ENCODE measurements at regions not wholly inside any gene's neighbourhood (a gene's known extent, or its start where the extent isn't known, plus 50 kb on each side); places are given as distances from the start of the nearest gene placed in this dataset.

DNA sequence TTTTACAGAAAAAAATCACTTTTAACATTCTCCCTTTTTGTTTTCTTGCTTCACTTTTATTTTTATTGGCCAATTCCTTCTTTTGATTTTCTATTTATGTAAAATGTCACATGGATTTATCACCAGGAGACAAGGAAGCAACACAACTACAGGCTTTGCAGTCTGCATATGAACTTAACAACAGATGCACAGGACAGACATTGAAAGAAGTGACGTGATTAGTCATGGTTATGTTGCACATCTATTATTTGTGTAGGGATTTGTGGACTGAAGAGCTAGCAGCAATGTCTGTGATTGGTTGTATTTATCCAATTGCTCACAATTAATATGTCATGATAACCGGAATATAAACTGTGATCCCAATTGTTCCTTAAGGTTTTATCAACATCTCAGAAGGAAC, 147.8 kb upstream of the KLF3 start:
- DNase-seq, result no peak
- Histone ChIP-seq H3K36me3 (no peaks in the 10 kb centered on the region), H3K27ac (no peak overlapping the region), H3K4me1 (peaks cover 0 to 11% (median 0%) of the 10 kb centered on the region in 9 donors), H3K27me3 (no peaks in the 10 kb centered on the region), H3K9me3 (no peaks in the 10 kb centered on the region), H3K4me3 (no peak overlapping the region)
- WGBS, 2 donors, result 41 to 47% methylated on average over 2 of the region's 2 CpGs
- TF ChIP-seq, protein P1, sequence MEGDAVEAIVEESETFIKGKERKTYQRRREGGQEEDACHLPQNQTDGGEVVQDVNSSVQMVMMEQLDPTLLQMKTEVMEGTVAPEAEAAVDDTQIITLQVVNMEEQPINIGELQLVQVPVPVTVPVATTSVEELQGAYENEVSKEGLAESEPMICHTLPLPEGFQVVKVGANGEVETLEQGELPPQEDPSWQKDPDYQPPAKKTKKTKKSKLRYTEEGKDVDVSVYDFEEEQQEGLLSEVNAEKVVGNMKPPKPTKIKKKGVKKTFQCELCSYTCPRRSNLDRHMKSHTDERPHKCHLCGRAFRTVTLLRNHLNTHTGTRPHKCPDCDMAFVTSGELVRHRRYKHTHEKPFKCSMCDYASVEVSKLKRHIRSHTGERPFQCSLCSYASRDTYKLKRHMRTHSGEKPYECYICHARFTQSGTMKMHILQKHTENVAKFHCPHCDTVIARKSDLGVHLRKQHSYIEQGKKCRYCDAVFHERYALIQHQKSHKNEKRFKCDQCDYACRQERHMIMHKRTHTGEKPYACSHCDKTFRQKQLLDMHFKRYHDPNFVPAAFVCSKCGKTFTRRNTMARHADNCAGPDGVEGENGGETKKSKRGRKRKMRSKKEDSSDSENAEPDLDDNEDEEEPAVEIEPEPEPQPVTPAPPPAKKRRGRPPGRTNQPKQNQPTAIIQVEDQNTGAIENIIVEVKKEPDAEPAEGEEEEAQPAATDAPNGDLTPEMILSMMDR (IDR thresholded peaks at IDR 0.05), result no peak
- intact Hi-C loops (cut with DNase I), result no loop called here
- ATAC-seq, result no peak

DNA sequence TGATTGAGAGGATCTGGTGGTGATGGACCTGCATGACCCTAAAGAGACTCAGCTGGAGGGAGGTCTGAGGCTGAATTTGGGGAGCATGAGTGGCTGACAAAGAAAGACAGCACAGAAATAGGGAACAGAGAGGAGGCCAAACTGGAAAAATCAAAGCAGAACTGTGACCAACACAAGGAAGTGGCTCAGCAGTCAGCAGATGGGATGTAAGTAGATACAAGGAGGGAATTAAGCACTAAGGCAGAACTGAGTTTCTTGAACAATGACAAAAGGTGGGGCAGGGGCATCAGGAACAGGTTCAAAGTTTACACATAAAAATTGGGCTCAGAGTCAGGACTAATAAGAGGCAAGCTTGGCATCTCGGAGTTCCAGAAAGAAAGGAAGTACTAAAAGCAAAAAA, 144.3 kb upstream of the KLF3 start:
- intact Hi-C loops (cut with DNase I), result loop anchor here in 1 of 10 donors (10.0 kb wide), 1 partner anchor 155 kb away; no protein-coding TSS in a partner anchor
- Histone ChIP-seq H3K9me3 (no peaks in the 10 kb centered on the region), H3K4me3 (no peak overlapping the region), H3K36me3 (no peaks in the 10 kb centered on the region), H3K4me1 (peaks cover 0 to 32% (median 0%) of the 10 kb centered on the region in 9 donors), H3K27ac (peak overlapping the region in 1 of 10 donors; percentile 54), H3K27me3 (no peaks in the 10 kb centered on the region)
- 63 to 83% methylated on average over 1 of the region's 1 CpG for WGBS, 2 donors
- ATAC-seq (peak in 3 of 8 donors; percentile 34 to 63 (median 54)), DNase-seq (no peak)
- TF ChIP-seq, protein P1 (IDR thresholded peaks at IDR 0.05), result no peak

DNA sequence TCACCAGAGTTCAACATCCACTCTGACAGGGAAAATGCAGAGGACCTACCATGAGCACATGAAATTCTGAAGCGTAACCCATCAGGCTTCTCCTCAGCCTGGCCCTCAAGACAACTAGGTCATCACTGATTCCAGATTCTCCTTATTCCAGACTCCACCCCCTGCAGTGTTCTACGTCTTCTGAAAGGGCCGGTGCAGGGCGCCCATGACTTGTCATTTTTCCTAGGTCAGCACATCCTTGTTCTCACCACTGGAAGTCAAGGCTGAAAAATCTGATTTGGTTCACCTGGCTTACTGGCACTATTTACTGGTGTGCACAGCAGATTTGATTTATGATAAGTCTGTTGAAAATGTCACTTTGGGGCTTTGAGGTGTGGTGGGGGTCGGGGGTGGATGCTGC, 140.9 kb upstream of the KLF3 start:
- WGBS, 2 donors, result 75 to 87% methylated on average over 5 of the region's 5 CpGs
- DNase-seq (peak in 1 of 2 donors; percentile 17), ATAC-seq (peak in 3 of 8 donors; percentile 43 to 53 (median 46))
- Histone ChIP-seq H3K9me3 (no peaks in the 10 kb centered on the region), H3K4me1 (peaks cover 0 to 37% (median 0%) of the 10 kb centered on the region in 9 donors), H3K4me3 (no peak overlapping the region), H3K27ac (peak overlapping the region in 1 of 10 donors; percentile 85), H3K27me3 (no peaks in the 10 kb centered on the region), H3K36me3 (no peaks in the 10 kb centered on the region)
- intact Hi-C loops (cut with DNase I), result loop anchor here in 1 of 10 donors (10.0 kb wide), 1 partner anchor 152 kb away; no protein-coding TSS in a partner anchor
- TF ChIP-seq, protein P1 (IDR thresholded peaks at IDR 0.05), result no peak

DNA sequence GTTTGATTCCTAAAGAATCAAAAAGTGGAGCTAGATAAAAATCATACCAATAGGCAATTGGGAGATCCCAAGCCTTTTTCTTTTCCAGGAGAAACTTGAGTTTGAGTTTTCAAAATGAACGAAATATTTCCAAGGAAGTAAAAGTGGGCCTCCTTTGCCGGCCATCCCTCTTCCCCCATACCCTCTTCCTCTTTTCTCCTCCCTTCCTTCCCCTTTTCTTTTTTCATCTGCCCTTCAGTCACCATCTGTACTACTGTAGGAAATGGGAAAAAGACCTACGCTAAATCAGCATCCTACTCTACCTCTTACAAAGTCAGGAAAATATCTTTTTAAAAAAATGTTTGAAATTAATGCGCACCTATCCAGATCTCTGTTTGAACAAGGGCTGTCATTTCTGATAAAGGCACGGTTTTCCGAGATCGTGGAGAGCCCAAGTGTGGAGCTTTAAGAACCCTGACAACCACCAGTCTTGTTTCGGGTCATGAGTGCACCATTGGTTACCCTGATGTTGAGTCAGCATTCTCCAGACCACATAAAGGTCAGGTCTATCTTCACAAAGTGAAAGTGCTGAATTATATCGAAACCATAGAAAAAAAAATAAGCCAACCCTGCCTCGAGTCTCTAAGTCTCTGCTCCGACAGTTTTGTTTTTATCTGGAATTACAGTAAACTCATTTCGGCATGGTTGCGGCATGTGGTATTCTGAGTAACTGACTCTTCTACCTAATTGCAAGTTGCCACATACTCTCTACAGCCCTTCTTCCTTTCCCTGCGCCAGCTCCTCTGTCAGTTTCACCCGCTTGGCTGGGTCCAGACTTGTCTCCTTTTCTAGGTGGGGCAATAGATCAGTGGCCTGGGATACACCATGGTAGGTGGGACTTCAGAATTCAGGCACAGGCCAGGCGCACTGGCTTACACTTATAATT, 140.2 kb upstream of the KLF3 start:
- intact Hi-C loops (cut with DNase I), result loop anchor here in 1 of 10 donors (10.0 kb wide), 1 partner anchor 151 kb away; no protein-coding TSS in a partner anchor
- Histone ChIP-seq H3K27me3 (no peaks in the 10 kb centered on the region), H3K36me3 (no peaks in the 10 kb centered on the region), H3K4me3 (peak overlapping the region in 1 of 10 donors; percentile 16), H3K9me3 (no peaks in the 10 kb centered on the region), H3K27ac (peak overlapping the region in 1 of 10 donors; percentile 85), H3K4me1 (peaks cover 0 to 44% (median 0%) of the 10 kb centered on the region in 9 donors)
- DNase-seq (no peak), ATAC-seq (peak in 5 of 8 donors; percentile 46 to 64 (median 61))
- 85 to 91% methylated on average over 16 of the region's 16 CpGs for WGBS, 2 donors
- TF ChIP-seq, protein P1 (IDR thresholded peaks at IDR 0.05), result no peak

Measured in heart right ventricle (tissue), 16 donors.